H1 (cell line): ENCODE measurements at regions not wholly inside any gene's neighbourhood (a gene's known extent, or its start where the extent isn't known, plus 50 kb on each side); places are given as distances from the start of the nearest gene placed in this dataset.

Experiments used
- BCL11A ChIP-seq, 2 experiments: IDR thresholded peaks; one replicate each; pipeline ENCODE4 v1.6.1; 2011; ENCODE audit warnings: low read depth in 2 of 2, low read length in 2 of 2, mild to moderate bottlenecking in 2 of 2
- CHD1 ChIP-seq: IDR thresholded peaks from 2 replicates; pipeline ENCODE4 v1.6.1; 2012; ENCODE audit warnings: low read depth, low read length, improper control_type of control experiment
- RNF2 ChIP-seq: fragments of 200-900, 300-1000 bp; sonication (generic); IDR thresholded peaks from 2 replicates; pipeline ENCODE4 v1.7.1; 2016; ENCODE audit warnings: borderline replicate concordance, low read depth, mild to moderate bottlenecking, antibody characterized with exemption, low read length; ENCODE audit not compliant: poor library complexity, severe bottlenecking; ENCODE audit errors: missing control alignments
- TAF1 ChIP-seq: IDR thresholded peaks from 2 replicates; pipeline ENCODE4 v1.6.1; 2011; ENCODE audit warnings: mild to moderate bottlenecking, low read depth, low read length
- USF2 ChIP-seq: IDR thresholded peaks from 2 replicates; pipeline ENCODE4 v1.6.1; 2011; ENCODE audit warnings: low read length, improper control_type of control experiment

DNA sequence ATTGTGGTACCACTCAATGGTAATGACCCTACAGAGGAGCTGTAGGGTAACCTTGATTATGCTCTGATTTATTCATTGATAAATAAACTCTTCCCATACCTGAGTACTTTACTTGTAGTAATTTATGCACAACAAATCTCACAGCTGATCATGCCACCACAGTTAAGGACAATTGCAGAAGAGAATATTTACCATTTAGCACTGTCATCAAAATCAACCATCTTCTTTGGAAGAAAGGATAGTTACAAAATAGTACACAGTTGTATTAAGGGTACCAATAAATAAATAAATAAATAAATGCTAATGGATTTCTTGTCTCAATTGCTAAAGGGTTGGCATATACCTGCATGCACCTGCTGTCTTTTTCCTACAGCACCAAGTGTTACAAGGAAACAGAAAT lies 97.6 kb upstream of the PDE1C start (continued):
- TF ChIP-seq RNF2 (no peak), USF2 (no peak), BCL11A (IDR thresholded peaks at IDR 0.05; ENCODE audit: low read depth in 2 of 2, low read length in 2 of 2) (no peak), CHD1 (no peak), TAF1 (no peak)
- TF ChIP-seq, all 59 proteins: peak for 0
